ENCODE measurements at regions not wholly inside any gene's neighbourhood (a gene's known extent, or its start where the extent isn't known, plus 50 kb on each side); places are given as distances from the start of the nearest gene placed in this dataset.
"Not testable (repeated sequence)": the region's sequence is repeated elsewhere in the genome, so short reads cannot be mapped to it uniquely, and the experiment has no call there.

GRCh38 chr20:43384101-43384940, 73.4 kb upstream of the SRSF6 start:
- ChIA-PET POLR2A (ENCODE audit: low non-redundant PET) (no interaction called here), CTCF (interaction anchor here (0.6 kb wide), 1 partner anchor 8 kb away, joined by 4 read pairs; no protein-coding TSS in a partner anchor)
- H3K27ac ChIP-seq, result no peak overlapping the region
- no peak for TF ChIP-seq CTCF (conservative IDR thresholded peaks at IDR 0.05; ENCODE audit: low read depth)
- DNase-seq (ENCODE audit: low spot score), result no peak

- ChIA-PET CTCF (no interaction called here), POLR2A (ENCODE audit: low non-redundant PET) (no interaction called here)
- TF ChIP-seq CTCF (conservative IDR thresholded peaks at IDR 0.05; ENCODE audit: low read depth), result no peak
- no peak overlapping the region for H3K27ac ChIP-seq
- no peak for DNase-seq (ENCODE audit: low spot score)
Measured at GRCh38 chr20:43383026-43383795, 74.5 kb upstream of the SRSF6 start.

GRCh38 chr20:43382135-43382534, 75.6 kb upstream of the SRSF6 start:
- CTCF ChIA-PET; H3K27ac ChIP-seq; DNase-seq (ENCODE audit: low spot score); POLR2A ChIA-PET (ENCODE audit: low non-redundant PET): not testable (repeated sequence)

- CTCF ChIA-PET, result interaction anchor here (0.6 kb wide), 1 partner anchor 89 kb away, joined by 3 read pairs; no protein-coding TSS in a partner anchor
- H3K27ac ChIP-seq; DNase-seq (ENCODE audit: low spot score); POLR2A ChIA-PET (ENCODE audit: low non-redundant PET): not testable (repeated sequence)
Measured at GRCh38 chr20:43381533-43381932, 76.2 kb upstream of the SRSF6 start.

- no peak for TF ChIP-seq CTCF (conservative IDR thresholded peaks at IDR 0.05; ENCODE audit: low read depth)
- peak; percentile 38 for DNase-seq (ENCODE audit: low spot score)
- POLR2A ChIA-PET (ENCODE audit: low non-redundant PET), result no interaction called here
- no peak overlapping the region for H3K27ac ChIP-seq
- CTCF ChIA-PET, result no interaction called here
Measured at GRCh38 chr20:43379239-43379917, 78.3 kb upstream of the SRSF6 start.

- ChIA-PET POLR2A (ENCODE audit: low non-redundant PET) (no interaction called here), CTCF (no interaction called here)
- DNase-seq (ENCODE audit: low spot score), result no peak
- no peak overlapping the region for H3K27ac ChIP-seq
- TF ChIP-seq CTCF (conservative IDR thresholded peaks at IDR 0.05; ENCODE audit: low read depth), result no peak
Measured at GRCh38 chr20:43376831-43377230, 80.9 kb upstream of the SRSF6 start.

GRCh38 chr20:43375591-43375990, 82.1 kb upstream of the SRSF6 start:
- DNase-seq (ENCODE audit: low spot score), result no peak
- no peak overlapping the region for H3K27ac ChIP-seq
- TF ChIP-seq CTCF (conservative IDR thresholded peaks at IDR 0.05; ENCODE audit: low read depth), result no peak
- POLR2A ChIA-PET (ENCODE audit: low non-redundant PET), result no interaction called here
- CTCF ChIA-PET, result interaction anchor here (0.6 kb wide), 1 partner anchor 1622 kb away, joined by 3 read pairs; no protein-coding TSS in a partner anchor

Data from RWPE1 (cell line).